Smooth muscle cell (in vitro differentiated cells): ENCODE measurements at regions not wholly inside any gene's neighbourhood (a gene's known extent, or its start where the extent isn't known, plus 50 kb on each side); places are given as distances from the start of the nearest gene placed in this dataset.

Source experiments
- DNase-seq: peaks from one replicate; lab custom pipeline; 2025; ENCODE audit not compliant: unreplicated experiment; lab: John Stamatoyannopoulos, UW
- H2AFZ ChIP-seq: fragments of 200-600 bp; sonication (generic); 2 replicates; pipeline ENCODE4 v1.6.0; 2016; ENCODE audit warnings: antibody characterized with exemption, low read depth, mild to moderate bottlenecking
- H3F3A ChIP-seq: fragments of 200-600 bp; sonication (generic); 2 replicates; pipeline ENCODE4 v1.6.0; 2017; ENCODE audit warnings: antibody characterized with exemption, low read depth
- H3K27ac ChIP-seq: fragments of 200-600 bp; sonication (generic); 2 replicates; pipeline ENCODE4 v1.5.1; 2016; ENCODE audit warnings: low read depth, mild to moderate bottlenecking
- H3K27me3 ChIP-seq: fragments of 200-600 bp; sonication (generic); 2 replicates; pipeline ENCODE4 v1.6.1; 2016; ENCODE audit warnings: low read depth, mild to moderate bottlenecking
- H3K36me3 ChIP-seq: fragments of 200-600 bp; sonication (generic); 2 replicates; pipeline ENCODE4 v1.5.1; 2016; ENCODE audit warnings: low read depth
- H3K4me1 ChIP-seq: fragments of 200-600 bp; sonication (generic); 2 replicates; pipeline ENCODE4 v1.5.1; 2016; ENCODE audit warnings: low read depth
- H3K4me2 ChIP-seq: fragments of 200-600 bp; sonication (generic); 2 replicates; pipeline ENCODE4 v1.6.0; 2016; ENCODE audit warnings: mild to moderate bottlenecking
- H3K4me3 ChIP-seq: fragments of 200-600 bp; sonication (generic); 2 replicates; pipeline ENCODE4 v1.5.1; 2016; ENCODE audit warnings: mild to moderate bottlenecking
- H3K79me2 ChIP-seq: fragments of 200-600 bp; sonication (generic); 2 replicates; pipeline ENCODE4 v1.6.0; 2016; ENCODE audit warnings: low read depth, mild to moderate bottlenecking
- H3K9ac ChIP-seq: fragments of 200-600 bp; sonication (generic); 2 replicates; pipeline ENCODE4 v1.6.0; 2016; ENCODE audit warnings: low read depth
- H3K9me3 ChIP-seq: fragments of 200-600 bp; sonication (generic); replicated peaks from 2 replicates; pipeline ENCODE4 v1.5.1; 2016; ENCODE audit warnings: low read depth
- H4K20me1 ChIP-seq: fragments of 200-600 bp; sonication (generic); 2 replicates; pipeline ENCODE4 v1.6.0; 2016; ENCODE audit warnings: low read depth
- WGBS: methylation state at CpG from one replicate; pipeline ENCODE4 v1.1.7; 2016; ENCODE audit warnings: low lambda C conversion rate; 5-methylcytosine and 5-hydroxymethylcytosine counted together
- TF ChIP-seq, protein P1 (sequence below): fragments of 200-600 bp; sonication (generic); IDR thresholded peaks from 2 replicates; pipeline ENCODE4 v1.5.1; 2017; ENCODE audit warnings: borderline replicate concordance, mild to moderate bottlenecking, antibody characterized with exemption; ENCODE audit not compliant: insufficient read depth, poor library complexity, severe bottlenecking

DNA sequence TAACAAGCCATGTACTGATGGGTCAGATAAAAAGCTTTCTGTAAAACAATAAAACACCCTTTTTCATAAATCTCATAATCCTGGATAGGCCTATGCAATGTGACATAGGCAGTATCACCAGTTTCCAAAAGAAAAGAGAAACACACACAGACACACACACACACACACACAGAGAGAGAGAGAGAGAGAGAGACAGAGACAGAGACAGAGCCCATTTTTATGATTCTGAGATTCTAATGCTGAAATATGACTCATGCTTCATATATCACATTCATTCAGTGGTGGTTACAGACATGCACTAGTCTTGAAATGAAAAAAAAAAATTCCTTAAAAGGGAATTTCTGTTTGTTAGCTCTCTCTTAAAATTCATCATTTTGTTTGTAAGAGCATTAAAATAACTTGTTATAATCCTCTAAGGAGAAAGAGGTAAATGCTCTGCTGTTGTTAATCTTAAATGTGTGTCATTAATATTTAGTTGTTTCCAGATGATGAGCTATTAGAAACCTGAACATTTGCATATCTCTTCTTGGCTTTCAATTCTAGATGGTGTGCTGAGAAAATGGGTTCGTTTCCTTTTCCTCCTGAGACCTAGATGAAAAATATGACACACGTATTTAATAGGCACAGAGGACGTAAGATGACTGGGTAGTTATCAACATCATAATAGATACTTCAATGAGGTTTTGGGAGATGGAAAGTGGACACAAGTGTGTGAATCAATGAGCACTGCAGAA, 1598.7 kb upstream of the ACVR2A start:
- 53% methylated on average over 3 of the region's 3 CpGs for WGBS
- TF ChIP-seq, protein P1, sequence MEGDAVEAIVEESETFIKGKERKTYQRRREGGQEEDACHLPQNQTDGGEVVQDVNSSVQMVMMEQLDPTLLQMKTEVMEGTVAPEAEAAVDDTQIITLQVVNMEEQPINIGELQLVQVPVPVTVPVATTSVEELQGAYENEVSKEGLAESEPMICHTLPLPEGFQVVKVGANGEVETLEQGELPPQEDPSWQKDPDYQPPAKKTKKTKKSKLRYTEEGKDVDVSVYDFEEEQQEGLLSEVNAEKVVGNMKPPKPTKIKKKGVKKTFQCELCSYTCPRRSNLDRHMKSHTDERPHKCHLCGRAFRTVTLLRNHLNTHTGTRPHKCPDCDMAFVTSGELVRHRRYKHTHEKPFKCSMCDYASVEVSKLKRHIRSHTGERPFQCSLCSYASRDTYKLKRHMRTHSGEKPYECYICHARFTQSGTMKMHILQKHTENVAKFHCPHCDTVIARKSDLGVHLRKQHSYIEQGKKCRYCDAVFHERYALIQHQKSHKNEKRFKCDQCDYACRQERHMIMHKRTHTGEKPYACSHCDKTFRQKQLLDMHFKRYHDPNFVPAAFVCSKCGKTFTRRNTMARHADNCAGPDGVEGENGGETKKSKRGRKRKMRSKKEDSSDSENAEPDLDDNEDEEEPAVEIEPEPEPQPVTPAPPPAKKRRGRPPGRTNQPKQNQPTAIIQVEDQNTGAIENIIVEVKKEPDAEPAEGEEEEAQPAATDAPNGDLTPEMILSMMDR, result no peak
- Histone ChIP-seq H3K27ac (no peak overlapping the region), H3K36me3 (no peaks in the 10 kb centered on the region), H3K4me3 (no peak overlapping the region), H3F3A (no peaks in the 10 kb centered on the region), H3K4me2 (peak overlapping the region; percentile 37), H3K27me3 (no peaks in the 10 kb centered on the region), H3K79me2 (no peaks in the 10 kb centered on the region), H3K9ac (no peak overlapping the region), H3K4me1 (no peaks in the 10 kb centered on the region), H2AFZ (peak overlapping the region; percentile 36), H3K9me3 (no peaks in the 10 kb centered on the region), H4K20me1 (no peaks in the 10 kb centered on the region)
- no peak for DNase-seq

DNA sequence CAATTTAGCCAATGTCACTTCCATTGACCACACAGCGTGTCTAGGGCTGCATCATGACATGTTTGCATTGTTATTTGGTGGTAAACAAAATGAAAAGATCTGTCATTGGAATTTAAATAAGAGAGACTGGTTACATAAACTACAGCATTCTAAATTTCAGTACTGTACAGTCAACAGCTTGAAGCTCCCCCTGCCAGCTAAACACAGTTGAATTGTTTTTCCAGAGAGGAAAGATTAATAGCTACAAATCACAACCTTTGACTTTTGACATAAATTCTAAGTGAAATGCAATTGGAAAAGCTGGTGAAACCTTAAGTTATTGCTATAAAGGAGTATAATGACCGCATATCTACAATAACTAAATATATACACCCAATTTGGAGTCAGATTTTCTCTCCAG, 1600.0 kb upstream of the ACVR2A start:
- WGBS, result 95% methylated on average over 2 of the region's 2 CpGs
- Histone ChIP-seq H3F3A (no peaks in the 10 kb centered on the region), H3K4me3 (no peak overlapping the region), H3K9ac (no peak overlapping the region), H3K79me2 (no peaks in the 10 kb centered on the region), H2AFZ (peak overlapping the region; percentile 7), H4K20me1 (no peaks in the 10 kb centered on the region), H3K27me3 (no peaks in the 10 kb centered on the region), H3K4me2 (no peak overlapping the region), H3K9me3 (no peaks in the 10 kb centered on the region), H3K36me3 (no peaks in the 10 kb centered on the region), H3K27ac (no peak overlapping the region), H3K4me1 (no peaks in the 10 kb centered on the region)
- TF ChIP-seq, protein P1, result no peak
- DNase-seq, result no peak

DNA sequence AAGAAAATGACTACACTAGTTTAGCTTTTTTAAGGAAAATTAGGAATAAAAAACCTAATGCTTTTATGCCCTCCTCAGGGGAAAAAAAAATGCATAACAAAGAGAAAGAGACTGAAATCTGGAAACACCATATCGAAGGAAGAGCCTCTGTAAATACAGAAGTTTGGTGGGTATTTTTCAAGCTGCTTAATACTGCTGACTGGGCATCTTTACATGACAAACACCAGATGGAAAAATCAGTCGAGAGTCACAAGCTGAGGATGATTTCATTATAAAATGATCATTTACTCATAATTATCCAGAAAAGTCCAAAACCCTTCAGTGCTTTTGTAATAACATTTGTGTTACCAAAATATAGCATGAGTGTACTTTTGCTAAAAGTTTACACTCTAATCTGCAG, 1600.7 kb upstream of the ACVR2A start:
- peak overlapping the region; percentile 7 for H2AFZ ChIP-seq
- H3K27me3 ChIP-seq, result no peaks in the 10 kb centered on the region
- 44% methylated on average over 2 of the region's 2 CpGs for WGBS
- no peaks in the 10 kb centered on the region for H3K9me3 ChIP-seq
- H3K4me3 ChIP-seq, result no peak overlapping the region
- no peaks in the 10 kb centered on the region for H3K79me2 ChIP-seq
- no peak overlapping the region for H3K9ac ChIP-seq
- DNase-seq, result no peak
- H3K4me1 ChIP-seq, result no peaks in the 10 kb centered on the region
- H3K4me2 ChIP-seq, result peak overlapping the region; percentile 59
- H3F3A ChIP-seq, result no peaks in the 10 kb centered on the region
- no peak overlapping the region for H3K27ac ChIP-seq
- no peaks in the 10 kb centered on the region for H3K36me3 ChIP-seq
- H4K20me1 ChIP-seq, result no peaks in the 10 kb centered on the region
- TF ChIP-seq, protein P1, result no peak

DNA sequence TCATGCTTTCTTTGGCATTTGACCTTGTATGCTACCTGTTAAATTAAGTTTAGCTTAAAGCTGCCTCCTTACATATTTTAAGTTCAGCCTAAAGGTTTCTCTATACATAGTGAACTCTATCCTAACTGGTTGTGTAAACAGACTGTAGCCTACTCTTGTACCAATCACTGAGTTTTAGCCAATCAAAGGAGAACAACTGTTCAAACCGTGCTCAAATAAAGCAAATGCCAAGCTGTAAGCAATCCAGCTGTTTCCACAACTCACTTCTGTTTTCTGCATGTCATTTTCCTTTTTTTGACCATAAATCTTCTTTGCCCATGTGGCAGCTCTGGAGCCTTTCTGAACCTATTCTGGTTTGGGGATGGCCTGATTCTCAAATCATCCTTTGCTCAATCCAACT, 1603.8 kb upstream of the ACVR2A start:
- H4K20me1 ChIP-seq, result no peaks in the 10 kb centered on the region
- no peaks in the 10 kb centered on the region for H3K27me3 ChIP-seq
- DNase-seq, result no peak
- no peak overlapping the region for H3K9ac ChIP-seq
- no peaks in the 10 kb centered on the region for H3K36me3 ChIP-seq
- no peak overlapping the region for H3K4me2 ChIP-seq
- H3F3A ChIP-seq, result no peaks in the 10 kb centered on the region
- no peak overlapping the region for H3K4me3 ChIP-seq
- H3K79me2 ChIP-seq, result no peaks in the 10 kb centered on the region
- no peaks in the 10 kb centered on the region for H3K9me3 ChIP-seq
- no peak overlapping the region for H3K27ac ChIP-seq
- TF ChIP-seq, protein P1, result no peak
- no peak overlapping the region for H2AFZ ChIP-seq
- WGBS, result 88% methylated on average over 1 of the region's 1 CpG
- H3K4me1 ChIP-seq, result no peaks in the 10 kb centered on the region
